Left renal cortex interstitium (tissue), 4 donors: ENCODE measurements at regions not wholly inside any gene's neighbourhood (a gene's known extent, or its start where the extent isn't known, plus 50 kb on each side); places are given as distances from the start of the nearest gene placed in this dataset.

Experiments used
- DNase-seq, 4 donors: peaks; one replicate each; pipeline ENCODE4 v3.0.0-alpha.2; 2013; ENCODE audit warnings: low read depth in 4 of 4, low spot score in 2 of 4, missing footprints in 1 of 4

GRCh38 chr19:32010071-32010470, 335.3 kb upstream of the ZNF507 start:
- DNase-seq: no peak

DNA sequence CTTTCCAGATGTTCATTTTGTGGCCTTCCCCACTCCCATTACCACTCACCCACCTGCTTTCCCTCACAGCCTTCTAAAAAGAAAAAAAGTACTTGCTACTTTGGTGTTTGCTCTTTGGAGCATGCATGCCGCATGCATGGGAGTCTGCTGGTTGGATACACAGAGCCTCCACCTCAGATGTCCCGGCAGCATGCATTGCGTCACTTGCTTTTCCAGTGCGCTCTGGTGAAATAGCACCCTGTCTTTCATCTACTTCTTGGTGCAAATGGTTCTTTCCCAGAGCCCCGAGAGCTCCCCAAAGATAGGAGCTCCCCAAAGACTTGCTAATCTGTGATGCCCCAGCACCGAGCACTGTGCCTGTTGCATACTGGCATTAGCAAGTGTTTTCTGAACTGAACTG, 333.2 kb upstream of the ZNF507 start:
- DNase-seq: no peak

GRCh38 chr19:32012886-32013631, 332.4 kb upstream of the ZNF507 start:
- DNase-seq: no peak

DNA sequence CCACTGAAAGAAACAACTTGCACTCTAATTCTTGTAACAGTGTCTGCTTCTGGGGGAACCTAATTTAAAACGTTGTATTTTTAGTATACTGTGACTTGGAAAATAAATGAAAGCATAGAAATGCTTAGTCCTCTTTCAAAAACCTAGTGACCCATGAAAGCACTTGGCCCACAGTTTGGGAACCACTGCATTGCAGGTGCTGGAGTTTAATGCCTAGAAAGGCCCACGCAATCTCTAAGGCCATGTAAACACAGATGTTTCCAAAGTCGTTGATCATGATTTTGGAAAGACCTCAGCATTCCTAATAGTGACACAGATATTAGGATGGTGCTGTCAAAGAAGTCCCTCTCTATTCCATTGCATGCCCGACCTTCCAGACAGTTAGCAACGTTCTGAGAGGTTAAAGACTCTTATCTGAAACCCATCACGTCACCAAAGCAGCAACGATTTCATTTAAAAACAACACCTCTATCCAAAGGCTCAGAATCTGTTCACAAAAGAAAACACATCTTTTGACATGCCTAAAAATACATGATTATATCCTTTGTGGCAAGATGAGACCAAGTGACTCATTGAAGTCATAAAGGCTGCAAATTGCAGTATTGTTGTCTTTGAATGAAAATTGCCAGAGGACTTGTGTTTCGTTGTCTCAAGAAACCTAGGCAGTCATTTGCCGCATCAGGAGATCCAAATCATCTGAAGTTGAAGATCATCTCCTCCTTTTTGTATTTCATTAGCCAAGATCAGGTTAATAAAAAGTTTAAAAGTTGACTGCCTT, 328.0 kb upstream of the ZNF507 start:
- DNase-seq: no peak

DNA sequence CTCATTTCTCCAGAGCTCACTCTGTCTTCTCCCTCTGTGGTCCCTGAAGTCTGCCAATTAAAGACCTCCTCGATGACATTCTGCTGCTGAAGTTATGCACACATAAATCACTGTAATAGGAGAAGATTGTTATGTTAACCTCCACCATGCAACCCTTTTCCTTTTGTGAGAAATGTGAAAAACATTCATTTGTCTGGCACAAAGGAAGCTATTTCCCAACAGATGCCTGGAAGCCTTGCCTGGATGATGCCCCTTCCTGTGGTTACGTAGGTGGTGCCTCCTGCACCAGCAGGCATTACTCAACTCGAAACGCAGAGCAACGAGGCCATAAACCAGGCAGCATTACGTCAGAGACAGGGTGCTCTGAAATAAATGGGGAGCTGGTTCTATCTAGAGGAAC, 327.4 kb upstream of the ZNF507 start:
- DNase-seq: no peak

DNA sequence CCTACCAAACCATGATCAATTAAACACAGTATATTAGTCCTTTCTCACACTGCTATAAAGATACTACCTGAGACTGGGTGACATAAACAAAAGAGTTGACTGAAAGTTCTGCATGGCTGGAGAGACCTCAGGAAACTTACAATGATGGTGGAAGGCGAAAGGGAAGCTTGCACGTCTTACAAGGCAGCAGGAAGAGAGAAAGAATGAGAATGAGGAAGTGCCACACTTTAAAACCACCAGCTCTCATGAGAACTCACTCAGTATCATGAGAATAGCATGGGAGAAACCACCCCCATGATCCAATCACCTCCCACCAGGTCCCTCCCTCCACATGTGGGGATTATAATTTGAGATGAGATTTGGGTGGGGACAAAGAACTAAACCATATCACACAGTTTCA, 324.9 kb upstream of the ZNF507 start:
- no peak for DNase-seq

DNA sequence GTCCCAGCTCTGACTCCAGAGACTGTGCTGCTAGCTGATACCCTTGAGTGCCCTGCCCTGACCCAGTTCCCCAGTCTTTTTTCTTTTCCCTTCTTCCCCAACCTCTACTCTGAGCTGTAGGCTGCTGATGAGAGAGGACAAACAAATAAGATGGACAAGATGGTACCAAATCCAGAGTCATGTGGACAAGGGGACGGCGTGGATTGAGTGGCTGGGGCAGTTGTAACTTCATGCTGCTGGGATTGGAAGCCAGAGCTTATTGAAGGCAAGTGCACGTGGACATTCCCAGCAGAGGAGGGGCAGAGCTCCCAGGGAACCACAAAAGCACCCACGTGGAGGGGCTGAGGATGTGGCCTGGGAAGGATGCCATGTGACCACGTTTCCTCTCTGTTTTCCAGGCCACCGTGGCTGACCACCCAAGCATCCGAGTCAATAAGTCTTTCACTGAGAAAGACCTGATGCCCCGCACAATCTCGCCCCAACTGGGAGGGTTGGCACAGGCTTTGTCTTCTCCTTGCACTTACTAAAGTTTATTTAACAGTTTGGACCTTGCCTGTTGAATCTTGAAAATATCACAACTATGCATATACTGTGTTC, 323.3 kb upstream of the ZNF507 start:
- no peak for DNase-seq

DNA sequence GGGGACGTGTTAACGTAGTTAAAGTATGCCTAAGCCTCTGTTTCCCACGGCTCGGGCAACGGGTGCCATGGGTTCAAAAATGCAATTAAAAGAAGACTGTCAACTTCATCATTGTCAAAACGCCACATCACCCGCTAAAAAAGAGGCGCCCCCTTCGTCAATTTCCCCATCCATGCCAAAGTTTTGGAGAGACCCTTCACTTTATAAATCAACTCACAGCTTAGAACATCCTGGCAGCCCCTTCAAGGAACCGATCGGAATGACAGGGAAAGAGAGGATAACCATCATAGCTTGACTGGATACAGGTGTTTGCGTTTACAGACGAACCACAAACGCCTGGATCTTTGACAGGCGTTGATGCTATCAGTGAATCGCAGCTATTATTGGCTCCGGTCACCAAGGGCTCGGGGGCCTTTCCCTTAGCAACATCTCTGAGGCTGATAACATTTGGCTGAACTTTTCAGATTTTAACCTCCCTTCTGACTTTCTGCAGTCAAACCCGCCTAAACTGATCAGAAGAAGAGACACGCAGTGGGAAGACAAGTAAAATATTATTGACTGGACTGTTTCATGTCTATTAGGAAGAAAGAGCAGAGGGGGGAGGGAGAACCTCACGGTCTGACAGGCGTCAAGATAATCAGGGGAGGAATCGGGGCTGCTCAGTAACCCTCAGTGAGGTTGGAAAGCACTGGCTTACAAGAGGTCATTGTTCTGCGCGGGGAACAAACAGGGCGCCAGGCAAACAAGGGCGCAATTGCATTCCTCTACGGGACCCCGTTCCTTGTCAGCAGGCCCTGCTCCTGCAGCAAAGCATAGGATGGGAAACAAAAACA, 322.5 kb upstream of the ZNF507 start:
- no peak for DNase-seq

DNA sequence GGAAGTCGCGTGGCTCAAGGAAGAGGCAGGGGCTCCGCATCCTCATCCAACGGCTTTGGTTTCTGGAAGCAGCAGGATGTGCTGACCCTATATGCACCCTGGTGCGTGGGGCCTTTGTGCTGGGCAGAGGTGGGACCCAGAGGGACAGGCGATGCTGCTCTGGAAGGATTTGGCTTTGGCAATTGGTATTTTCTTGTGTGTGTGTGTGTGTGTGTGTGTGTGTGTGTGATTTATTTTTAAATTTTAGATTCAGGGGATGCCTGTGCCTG, 321.9 kb upstream of the ZNF507 start:
- no peak for DNase-seq

DNA sequence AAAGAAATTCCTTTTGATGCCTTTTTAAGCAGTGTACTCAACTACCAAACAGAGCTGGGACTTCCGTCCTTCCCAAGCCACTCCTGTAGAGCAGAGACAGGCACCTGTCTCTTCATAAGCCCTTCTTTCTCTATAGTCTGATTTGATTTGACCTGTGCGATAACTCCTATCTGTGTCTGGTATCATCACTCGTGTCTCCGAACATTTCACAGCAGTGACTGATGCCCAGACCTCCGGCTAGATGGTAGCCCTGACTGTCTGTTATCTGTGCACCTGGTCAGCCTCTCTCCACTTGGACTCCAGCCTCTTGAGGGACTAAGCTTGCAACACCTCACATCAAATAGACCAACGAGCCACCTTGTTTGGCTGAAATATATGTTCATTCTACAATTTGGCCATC, 316.2 kb upstream of the ZNF507 start:
- DNase-seq: no peak

DNA sequence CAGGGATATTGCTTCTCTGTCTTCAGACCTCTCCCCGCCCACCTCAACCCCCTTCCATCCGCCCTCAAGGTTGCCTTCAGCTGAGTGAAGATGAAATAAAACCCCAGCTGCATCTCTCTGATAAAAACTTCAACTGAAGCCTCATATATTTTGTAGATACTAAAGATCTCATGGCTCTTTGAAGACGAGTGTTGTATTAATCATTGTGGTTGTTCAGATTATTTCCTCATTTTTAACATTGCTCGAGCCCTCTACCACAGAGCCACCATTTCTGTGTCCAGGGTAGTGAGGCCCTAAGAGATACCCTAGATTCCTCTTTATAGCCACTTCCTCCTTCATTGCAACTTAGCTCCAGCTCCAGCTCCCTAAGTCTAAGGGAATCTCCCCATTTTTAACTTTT, 312.8 kb upstream of the ZNF507 start:
- DNase-seq: no peak

DNA sequence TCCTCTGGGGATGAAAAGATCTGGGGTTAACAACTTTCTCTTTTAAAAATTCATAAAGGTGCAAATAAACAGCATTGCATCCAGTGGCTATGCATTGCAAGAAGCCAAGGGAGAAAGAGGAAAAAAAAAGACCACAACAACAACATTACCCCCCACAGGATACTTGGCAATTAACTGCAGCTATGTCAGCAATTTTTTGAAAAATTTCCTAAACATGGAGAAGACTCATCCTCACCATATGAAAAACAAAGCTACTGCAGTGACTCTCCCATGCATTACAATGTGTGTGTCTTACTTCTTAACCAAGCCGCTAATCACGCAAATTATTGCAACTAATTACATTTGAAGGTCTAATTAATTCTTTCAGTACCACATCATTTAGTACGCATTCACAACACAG, 309.8 kb upstream of the ZNF507 start:
- no peak for DNase-seq

GRCh38 chr19:32038021-32038920, 307.1 kb upstream of the ZNF507 start:
- DNase-seq: no peak

- no peak for DNase-seq
These were observed 306.4 kb upstream of the ZNF507 start for GRCh38 chr19:32038961-32039360.

- no peak for DNase-seq
These were observed 306.0 kb upstream of the ZNF507 start for GRCh38 chr19:32039440-32039839.

- no peak for DNase-seq
These were observed 305.2 kb upstream of the ZNF507 start for GRCh38 chr19:32040236-32040635.

GRCh38 chr19:32041681-32042292, 303.6 kb upstream of the ZNF507 start:
- DNase-seq: peak in 2 of 4 donors; percentile 39 to 65

- DNase-seq: no peak
These were observed 297.6 kb upstream of the ZNF507 start for GRCh38 chr19:32047788-32048187.

GRCh38 chr19:32053376-32053775, 292.0 kb upstream of the ZNF507 start:
- no peak for DNase-seq

GRCh38 chr19:32053861-32054260, 291.5 kb upstream of the ZNF507 start:
- no peak for DNase-seq
